GM21723 (cell line): ENCODE measurements at regions not wholly inside any gene's neighbourhood (a gene's known extent, or its start where the extent isn't known, plus 50 kb on each side); places are given as distances from the start of the nearest gene placed in this dataset.
"Not testable (repeated sequence)": the region's sequence is repeated elsewhere in the genome, so short reads cannot be mapped to it uniquely, and the experiment has no call there.

Source experiments
- ATAC-seq: cut with Tn5 transposase; IDR thresholded peaks from one replicate; pipeline ENCODE4 v1.9.1; 2021; ENCODE audit warnings: mild to moderate bottlenecking, moderate library complexity; ENCODE audit not compliant: unreplicated experiment

GRCh38 chr12:97784904-97785303 lies 322.3 kb downstream of the RMST start:
- no peak for ATAC-seq

- no peak for ATAC-seq
Measured at GRCh38 chr12:97790281-97790680, 327.7 kb downstream of the RMST start.

GRCh38 chr12:97797473-97797872 lies 334.9 kb downstream of the RMST start:
- ATAC-seq = no peak

GRCh38 chr12:97800561-97800960 lies 338.0 kb downstream of the RMST start:
- no peak for ATAC-seq

GRCh38 chr12:97801471-97802059 lies 339.0 kb downstream of the RMST start:
- ATAC-seq = no peak

- ATAC-seq = no peak
Measured at GRCh38 chr12:97805146-97805545, 342.5 kb downstream of the RMST start.

- ATAC-seq = no peak
Measured at GRCh38 chr12:97813301-97813700, 350.7 kb downstream of the RMST start.

- ATAC-seq = no peak
Measured at GRCh38 chr12:97821806-97822205, 359.2 kb downstream of the RMST start.

- ATAC-seq = no peak
Measured at GRCh38 chr12:97835541-97835940, 372.9 kb downstream of the RMST start.

GRCh38 chr12:97837401-97837800 lies 374.8 kb downstream of the RMST start:
- ATAC-seq = no peak

- ATAC-seq = no peak
Measured at GRCh38 chr12:97848051-97848450, 385.4 kb downstream of the RMST start.

GRCh38 chr12:97854477-97854876 lies 391.9 kb downstream of the RMST start:
- ATAC-seq = no peak

- ATAC-seq = no peak
Measured at GRCh38 chr12:97862072-97862471, 399.5 kb downstream of the RMST start.

GRCh38 chr12:97875064-97875463 lies 412.5 kb downstream of the RMST start:
- ATAC-seq = no peak

GRCh38 chr12:97876780-97877179 lies 414.2 kb downstream of the RMST start:
- no peak for ATAC-seq

GRCh38 chr12:97877404-97877803 lies 414.8 kb downstream of the RMST start:
- no peak for ATAC-seq

- ATAC-seq = no peak
Measured at GRCh38 chr12:97886511-97887176, 424.0 kb downstream of the RMST start.

GRCh38 chr12:97897881-97898280 lies 435.3 kb downstream of the RMST start:
- ATAC-seq = not testable (repeated sequence)

- ATAC-seq = no peak
Measured at GRCh38 chr12:97899529-97899928, 436.9 kb downstream of the RMST start.

- no peak for ATAC-seq
Measured at GRCh38 chr12:97899956-97900355, 437.4 kb downstream of the RMST start.

- no peak for ATAC-seq
Measured at GRCh38 chr12:97903356-97903755, 440.8 kb downstream of the RMST start.

GRCh38 chr12:97907504-97907903 lies 444.9 kb downstream of the RMST start:
- no peak for ATAC-seq

GRCh38 chr12:97910559-97910958 lies 448.0 kb downstream of the RMST start:
- ATAC-seq = no peak
